Mucosa of descending colon (tissue), 3 donors: ENCODE measurements at regions not wholly inside any gene's neighbourhood (a gene's known extent, or its start where the extent isn't known, plus 50 kb on each side); places are given as distances from the start of the nearest gene placed in this dataset.

Experiments used
- ATAC-seq: fragments of 200-7000 bp; cut with Tn5 transposase; one replicate; pipeline ENCODE4 v1.9.1; 2020; ENCODE audit warnings: mild to moderate bottlenecking, moderate library complexity
- DNase-seq, 3 donors: peaks; one replicate each; pipeline ENCODE4 v3.0.0-alpha.2; 2020
- H3K36me3 ChIP-seq: fragments of 200-600 bp; one replicate; pipeline ENCODE4 v1.8.0; 2021; ENCODE audit warnings: low read depth, mild to moderate bottlenecking
- H3K4me1 ChIP-seq: fragments of 200-600 bp; one replicate; pipeline ENCODE4 v1.8.0; 2021; ENCODE audit warnings: low read depth, mild to moderate bottlenecking
- H3K4me3 ChIP-seq: fragments of 200-600 bp; one replicate; pipeline ENCODE4 v1.8.0; 2021; ENCODE audit warnings: mild to moderate bottlenecking
- H3K9me3 ChIP-seq: fragments of 200-600 bp; one replicate; pipeline ENCODE4 v1.8.0; 2021; ENCODE audit warnings: mild to moderate bottlenecking
- CTCF ChIP-seq: fragments of 200-600 bp; IDR thresholded peaks from one replicate; pipeline ENCODE4 v1.8.0; 2022; ENCODE audit warnings: antibody characterized with exemption, mild to moderate bottlenecking
- intact Hi-C, 2 donors: fragments of 100-400 bp; cut with DNase I in 1 of 2; cut with micrococcal nuclease in 1 of 2; formaldehyde crosslinking; loops; one replicate each; pipeline versions ENCODE4 v1.11.0 to v1.11.1; 2022; cut with DNase I, micrococcal nuclease
- donor health status: DM: no; HTN: no; CAD: no; lungs with moderate emphysema.
- donor health status: DM: no; HTN: no; CAD: no.
- donor health status: DM: no; HTN: yes; CAD: no.

DNA sequence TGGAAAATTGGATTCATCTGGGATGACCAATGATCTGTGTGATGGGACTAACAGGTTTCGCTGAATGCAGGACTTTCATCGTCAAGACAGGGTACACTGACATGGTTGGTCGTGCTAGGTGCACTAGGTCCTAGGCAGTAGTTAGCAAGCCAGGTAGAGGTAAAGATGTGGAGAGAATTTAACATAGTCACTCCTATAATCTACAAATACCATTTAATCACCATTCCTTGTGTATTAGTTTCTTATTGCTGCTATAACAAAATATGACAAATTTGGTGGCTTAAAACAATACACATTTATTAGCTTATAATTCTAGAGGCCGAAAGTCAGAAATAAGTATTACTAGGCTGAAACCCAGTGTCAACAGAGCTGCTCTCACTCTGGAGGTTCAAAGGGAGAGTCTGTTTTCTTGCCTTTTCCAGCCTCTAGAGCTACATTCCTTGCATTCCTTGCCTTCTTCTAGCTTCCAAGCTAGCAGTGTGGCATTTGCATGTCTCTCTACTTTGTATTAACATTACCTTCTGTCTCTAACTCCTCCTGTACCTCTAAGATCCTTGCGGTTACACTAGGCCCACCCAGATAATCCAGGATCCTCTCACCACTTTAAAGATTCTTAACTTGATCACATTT, 98.7 kb upstream of the GRIA3 start:
- DNase-seq (no peak), ATAC-seq (no peak)
- intact Hi-C loops: no loop called here
- no peaks in the 10 kb centered on the region for H3K4me1 ChIP-seq
- H3K9me3 ChIP-seq: no peaks in the 10 kb centered on the region
- no peak for TF ChIP-seq CTCF
- H3K4me3 ChIP-seq: no peak overlapping the region
- no peaks in the 10 kb centered on the region for H3K36me3 ChIP-seq

- TF ChIP-seq CTCF: no peak
- no peaks in the 10 kb centered on the region for H3K9me3 ChIP-seq
- intact Hi-C loops: no loop called here
- DNase-seq: no peak
- H3K4me1 ChIP-seq: no peaks in the 10 kb centered on the region
- no peak overlapping the region for H3K4me3 ChIP-seq
- no peak for ATAC-seq
- H3K36me3 ChIP-seq: no peaks in the 10 kb centered on the region
Observed at GRCh38 chrX:123086768-123087167, 97.3 kb upstream of the GRIA3 start.

DNA sequence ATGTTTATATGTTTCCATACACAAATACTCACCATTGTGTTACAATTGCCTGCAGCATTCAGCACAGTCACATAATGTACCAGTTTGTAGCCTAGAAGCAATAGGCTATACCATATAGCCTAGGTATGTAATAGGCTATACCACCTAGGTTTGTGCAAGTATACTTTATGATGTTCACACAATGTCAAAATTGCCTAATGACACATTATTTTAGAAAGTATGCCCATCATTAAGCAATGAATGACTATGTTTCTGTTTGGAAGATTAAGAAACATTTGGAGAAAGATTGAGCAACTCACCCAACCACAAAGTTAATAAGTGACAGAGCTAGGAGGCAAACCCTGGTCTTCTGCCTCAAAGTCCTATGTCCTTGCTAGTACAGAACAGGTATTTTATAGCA, 96.8 kb upstream of the GRIA3 start:
- ATAC-seq (peak; percentile 60), DNase-seq (no peak)
- H3K4me1 ChIP-seq: no peaks in the 10 kb centered on the region
- no peaks in the 10 kb centered on the region for H3K9me3 ChIP-seq
- intact Hi-C loops: no loop called here
- H3K36me3 ChIP-seq: no peaks in the 10 kb centered on the region
- H3K4me3 ChIP-seq: no peak overlapping the region
- no peak for TF ChIP-seq CTCF

DNA sequence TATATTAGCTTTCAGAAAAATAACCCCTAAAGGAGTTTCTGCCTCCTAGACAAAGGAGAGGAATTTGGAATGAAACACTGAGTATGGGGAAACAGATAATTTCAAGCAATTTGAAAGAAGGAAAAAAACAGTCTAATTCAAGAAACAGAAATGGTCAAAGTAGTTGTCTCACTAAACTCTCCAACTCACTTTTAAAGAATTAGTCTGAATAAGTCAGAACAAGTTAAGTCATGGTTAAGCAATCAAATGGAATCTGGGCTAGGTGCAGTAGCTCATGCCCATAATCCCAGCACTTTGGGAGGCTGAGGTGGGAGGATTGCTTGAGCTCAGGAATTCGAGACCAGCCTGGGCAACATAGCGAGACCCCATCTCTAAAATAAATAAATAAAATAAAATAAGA, 95.7 kb upstream of the GRIA3 start:
- TF ChIP-seq CTCF: no peak
- no peak overlapping the region for H3K4me3 ChIP-seq

DNA sequence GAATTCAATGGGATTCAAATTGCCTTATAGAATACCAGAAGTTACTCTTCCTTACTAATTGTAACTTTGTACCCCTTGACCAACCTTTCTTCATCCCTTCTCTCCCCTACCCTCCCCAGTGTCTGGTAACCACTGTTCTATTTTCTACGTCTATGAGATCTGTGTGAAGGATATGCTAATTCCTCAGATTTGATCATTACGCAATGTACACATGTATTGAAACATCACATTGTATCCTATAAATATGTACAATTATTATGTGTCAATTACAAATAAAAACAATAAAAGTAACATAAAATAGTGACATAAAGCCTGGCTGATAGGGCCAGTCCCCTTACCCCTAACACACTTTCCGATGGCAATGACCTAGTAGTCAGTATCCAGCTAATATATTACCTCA, 95.1 kb upstream of the GRIA3 start:
- ATAC-seq: no peak
- Histone ChIP-seq H3K9me3 (no peaks in the 10 kb centered on the region), H3K36me3 (no peaks in the 10 kb centered on the region)

More for the DNA sequence above, 95.7 kb upstream of the GRIA3 start:
- ATAC-seq (no peak), DNase-seq (no peak)
- Histone ChIP-seq H3K9me3 (no peaks in the 10 kb centered on the region), H3K36me3 (no peaks in the 10 kb centered on the region), H3K4me1 (no peaks in the 10 kb centered on the region)
- intact Hi-C loops: no loop called here

More for the DNA sequence above, 95.1 kb upstream of the GRIA3 start:
- H3K4me1 ChIP-seq: no peaks in the 10 kb centered on the region
- no peak overlapping the region for H3K4me3 ChIP-seq
- TF ChIP-seq CTCF: no peak
- intact Hi-C loops: no loop called here
- DNase-seq: no peak
